NCI-H446 (cell line): ENCODE measurements at regions not wholly inside any gene's neighbourhood (a gene's known extent, or its start where the extent isn't known, plus 50 kb on each side); places are given as distances from the start of the nearest gene placed in this dataset.
"Not testable (repeated sequence)": the region's sequence is repeated elsewhere in the genome, so short reads cannot be mapped to it uniquely, and the experiment has no call there.

Experiments used
- DNase-seq, 2 experiments: peaks; one replicate each; lab custom pipeline; 2025; lab: John Stamatoyannopoulos, UW

- DNase-seq: no peak
Observed at GRCh38 chr4:186814535-186815070, 90.9 kb upstream of the FAT1 start.

- DNase-seq: no peak
Observed at GRCh38 chr4:186819342-186820086, 95.9 kb upstream of the FAT1 start.

GRCh38 chr4:186820391-186820891, 96.8 kb upstream of the FAT1 start:
- DNase-seq: no peak

GRCh38 chr4:186823989-186824388, 100.3 kb upstream of the FAT1 start:
- no peak for DNase-seq

- no peak for DNase-seq
Observed at GRCh38 chr4:186825069-186825468, 101.4 kb upstream of the FAT1 start.

GRCh38 chr4:186826006-186826405, 102.3 kb upstream of the FAT1 start:
- no peak for DNase-seq

GRCh38 chr4:186826846-186827533, 103.3 kb upstream of the FAT1 start:
- DNase-seq: no peak

GRCh38 chr4:186827534-186827897, 103.9 kb upstream of the FAT1 start:
- DNase-seq: no peak

- no peak for DNase-seq
Observed at GRCh38 chr4:186829097-186829496, 105.4 kb upstream of the FAT1 start.

- no peak for DNase-seq
Observed at GRCh38 chr4:186829740-186830449, 106.2 kb upstream of the FAT1 start.

GRCh38 chr4:186831574-186831973, 107.9 kb upstream of the FAT1 start:
- no peak for DNase-seq

- no peak for DNase-seq
Observed at GRCh38 chr4:186832906-186833305, 109.2 kb upstream of the FAT1 start.

- DNase-seq: not testable (repeated sequence)
Observed at GRCh38 chr4:186837463-186837862, 113.8 kb upstream of the FAT1 start.

- no peak for DNase-seq
Observed at GRCh38 chr4:186838295-186838694, 114.6 kb upstream of the FAT1 start.

GRCh38 chr4:186839122-186840037, 115.7 kb upstream of the FAT1 start:
- no peak for DNase-seq

- no peak for DNase-seq
Observed at GRCh38 chr4:186840222-186840701, 116.6 kb upstream of the FAT1 start.

GRCh38 chr4:186840771-186841301, 117.2 kb upstream of the FAT1 start:
- no peak for DNase-seq

GRCh38 chr4:186844059-186844681, 120.5 kb upstream of the FAT1 start:
- DNase-seq: no peak

- no peak for DNase-seq
Observed at GRCh38 chr4:186845137-186845842, 121.6 kb upstream of the FAT1 start.

- no peak for DNase-seq
Observed at GRCh38 chr4:186846426-186846825, 122.8 kb upstream of the FAT1 start.
